Keratinocyte (primary cell): ENCODE measurements at regions not wholly inside any gene's neighbourhood (a gene's known extent, or its start where the extent isn't known, plus 50 kb on each side); places are given as distances from the start of the nearest gene placed in this dataset.
A peak's percentile ranks its signal among the peaks of the same experiment; 100 is the strongest.

Experiments
- DNase-seq: peaks from one replicate; pipeline ENCODE4 v3.0.0-alpha.2; 2011; ENCODE audit warnings: low read depth, missing footprints, low spot score
- FAIRE-seq: peaks from 2 replicates; lab custom pipeline; 2011; peaks lifted over from hg19 to GRCh38; lab: Jason Lieb, UNC
- H2AFZ ChIP-seq: 2 replicates; pipeline ENCODE4 v1.6.0; 2012; ENCODE audit warnings: low read length, control low read depth, inconsistent platforms; ENCODE audit not compliant: control insufficient read depth
- H3K27ac ChIP-seq: 2 replicates; pipeline ENCODE4 v1.5.1; 2011; ENCODE audit warnings: low read length; ENCODE audit not compliant: control insufficient read depth, insufficient read depth
- H3K27me3 ChIP-seq: 3 replicates; pipeline ENCODE4 v1.6.0; 2011; ENCODE audit warnings: low read length; ENCODE audit not compliant: control insufficient read depth, insufficient read depth; ENCODE audit errors: extremely low read depth
- H3K36me3 ChIP-seq, 2 experiments: 2 replicates in 1 of 2; 3 replicates in 1 of 2; pipeline ENCODE4 v1.5.1; 2011; ENCODE audit warnings: low read length in 2 of 2, mild to moderate bottlenecking in 1 of 2; ENCODE audit not compliant: control insufficient read depth in 2 of 2, insufficient read depth in 2 of 2; ENCODE audit errors: extremely low read depth in 1 of 2
- H3K4me1 ChIP-seq: 3 replicates; pipeline ENCODE4 v1.5.1; 2011; ENCODE audit warnings: low read length; ENCODE audit not compliant: control insufficient read depth, insufficient read depth; ENCODE audit errors: extremely low read depth
- H3K4me2 ChIP-seq: 3 replicates; pipeline ENCODE4 v1.6.0; 2011; ENCODE audit warnings: low read depth, low read length; ENCODE audit not compliant: control insufficient read depth, insufficient read depth; ENCODE audit errors: extremely low read depth
- H3K4me3 ChIP-seq, 3 experiments: fragments of 200-600 bp in 1 of 3; sonication (generic) in 1 of 3; 2 replicates in 2 of 3; 3 replicates in 1 of 3; pipeline ENCODE4 v1.5.1; 2011 to 2016; ENCODE audit warnings: low read length in 3 of 3, mild to moderate bottlenecking in 3 of 3, control low read depth in 2 of 3, inconsistent platforms in 1 of 3, low read depth in 1 of 3, mixed read lengths in 1 of 3, mixed run types in 1 of 3, moderate library complexity in 1 of 3; ENCODE audit not compliant: control insufficient read depth in 2 of 3, insufficient read depth in 2 of 3; ENCODE audit errors: extremely low read depth in 1 of 3
- H3K79me2 ChIP-seq: 2 replicates; pipeline ENCODE4 v1.6.0; 2012; ENCODE audit warnings: low read length; ENCODE audit not compliant: control insufficient read depth, insufficient read depth
- H3K9ac ChIP-seq: 3 replicates; pipeline ENCODE4 v1.6.0; 2011; ENCODE audit warnings: low read length; ENCODE audit not compliant: control insufficient read depth, insufficient read depth; ENCODE audit errors: extremely low read depth
- H3K9me1 ChIP-seq: 3 replicates; pipeline ENCODE4 v1.6.0; 2011; ENCODE audit warnings: low read length; ENCODE audit not compliant: control insufficient read depth, insufficient read depth; ENCODE audit errors: extremely low read depth
- H3K9me3 ChIP-seq: 2 replicates; pipeline ENCODE4 v1.5.1; 2012; ENCODE audit warnings: low read depth, low read length; ENCODE audit not compliant: control insufficient read depth
- H4K20me1 ChIP-seq: 3 replicates; pipeline ENCODE4 v1.6.0; 2011; ENCODE audit warnings: low read length; ENCODE audit not compliant: control insufficient read depth, insufficient read depth; ENCODE audit errors: extremely low read depth
- CTCF ChIP-seq, 3 experiments: IDR thresholded peaks in 1 of 3; conservative IDR thresholded peaks in 1 of 3; optimal IDR thresholded peaks in 1 of 3; 2 replicates in 2 of 3; 3 replicates in 1 of 3; pipeline versions ENCODE3 to v1.5.1; 2011; ENCODE audit warnings: low read length in 3 of 3, mild to moderate bottlenecking in 3 of 3, moderate library complexity in 2 of 3, control low read depth in 1 of 3, inconsistent platforms in 1 of 3; ENCODE audit not compliant: insufficient read depth in 2 of 3; ENCODE audit errors: extremely low read depth in 1 of 3
- EZH2 ChIP-seq: IDR thresholded peaks from one replicate; pipeline ENCODE4 v1.6.1; 2012; ENCODE audit warnings: inconsistent platforms, mild to moderate bottlenecking, low read length, moderate library complexity
- dilution Hi-C: fragments of 300-500 bp; cut with MboI; formaldehyde crosslinking; loops from one replicate; pipeline ENCODE4 v1.7.0; 2020; ENCODE audit warnings: low sequenced_read_pairs; ENCODE audit not compliant: extremely low pct_ligation_motif_present

- no peak overlapping the region for H3K4me2 ChIP-seq
- dilution Hi-C loops = no loop called here
Observed at GRCh38 chr18:27793013-27793785, 383.7 kb downstream of the CDH2 start.

GRCh38 chr18:27789406-27789805 is 387.5 kb downstream of the CDH2 start:
- H3K27ac ChIP-seq = no peak overlapping the region
- H3K4me3 ChIP-seq = no peak overlapping the region
- FAIRE-seq = peak; percentile 93
- H3K27me3 ChIP-seq = no peaks in the 10 kb centered on the region
- H3K36me3 ChIP-seq = no peaks in the 10 kb centered on the region
- H3K9me3 ChIP-seq = no peaks in the 10 kb centered on the region
- H3K9ac ChIP-seq = no peak overlapping the region
- dilution Hi-C loops = no loop called here
- H2AFZ ChIP-seq = no peak overlapping the region
- no peak for TF ChIP-seq EZH2
- TF ChIP-seq CTCF (optimal IDR thresholded peaks at IDR 0.05 in 1 of 3, IDR thresholded peaks at IDR 0.05 in 1 of 3, conservative IDR thresholded peaks at IDR 0.05 in 1 of 3; ENCODE audit: extremely low read depth in 1 of 3, insufficient read depth in 2 of 3, low read length in 3 of 3) = no peak
- peak overlapping the region; percentile 33 for H3K4me2 ChIP-seq
- peaks cover 17% of the 10 kb centered on the region for H3K4me1 ChIP-seq
- peak; percentile 53 for DNase-seq
- no peaks in the 10 kb centered on the region for H4K20me1 ChIP-seq
- no peaks in the 10 kb centered on the region for H3K79me2 ChIP-seq
- H3K9me1 ChIP-seq = no peaks in the 10 kb centered on the region

More at GRCh38 chr18:27793013-27793785, 383.7 kb downstream of the CDH2 start:
- H2AFZ ChIP-seq = no peak overlapping the region
- no peak overlapping the region for H3K9ac ChIP-seq
- H3K27ac ChIP-seq = no peak overlapping the region
- no peaks in the 10 kb centered on the region for H3K9me1 ChIP-seq
- peaks cover 17% of the 10 kb centered on the region for H3K4me1 ChIP-seq
- DNase-seq = no peak
- FAIRE-seq = no peak
- no peaks in the 10 kb centered on the region for H3K9me3 ChIP-seq
- H3K79me2 ChIP-seq = no peaks in the 10 kb centered on the region
- no peaks in the 10 kb centered on the region for H4K20me1 ChIP-seq
- H3K27me3 ChIP-seq = no peaks in the 10 kb centered on the region
- no peaks in the 10 kb centered on the region for H3K36me3 ChIP-seq
- no peak overlapping the region for H3K4me3 ChIP-seq
- TF ChIP-seq CTCF (optimal IDR thresholded peaks at IDR 0.05 in 1 of 3, IDR thresholded peaks at IDR 0.05 in 1 of 3, conservative IDR thresholded peaks at IDR 0.05 in 1 of 3; ENCODE audit: extremely low read depth in 1 of 3, insufficient read depth in 2 of 3, low read length in 3 of 3) = no peak
- TF ChIP-seq EZH2 = no peak
